GM23338 (cell line): ENCODE measurements at regions not wholly inside any gene's neighbourhood (a gene's known extent, or its start where the extent isn't known, plus 50 kb on each side); places are given as distances from the start of the nearest gene placed in this dataset.

Experiments
- ATAC-seq: fragments of 200-7000 bp; cut with Tn5 transposase; 3 replicates; pipeline ENCODE4 v1.9.1; 2020
- DNase-seq: peaks from one replicate; pipeline ENCODE4 v3.0.0-alpha.2; 2015; ENCODE audit warnings: low spot score
- H2AFZ ChIP-seq: fragments of 200-600 bp; sonication (generic); 2 replicates; pipeline ENCODE4 v1.8.0; 2016; ENCODE audit warnings: antibody characterized with exemption, mild to moderate bottlenecking, moderate library complexity
- H3F3A ChIP-seq: fragments of 200-600 bp; sonication (generic); replicated peaks from 2 replicates; pipeline ENCODE4 v1.8.0; 2017; ENCODE audit warnings: antibody characterized with exemption, mixed run types, low read depth
- H3K27ac ChIP-seq: fragments of 200-600 bp; sonication (generic); 2 replicates; pipeline ENCODE4 v1.6.1; 2016; ENCODE audit warnings: low read depth
- H3K27me3 ChIP-seq: fragments of 200-600 bp; sonication (generic); 2 replicates; pipeline ENCODE4 v1.8.0; 2016; ENCODE audit warnings: mild to moderate bottlenecking, mixed run types, moderate library complexity; ENCODE audit not compliant: insufficient read depth
- H3K36me3 ChIP-seq: fragments of 200-600 bp; sonication (generic); 2 replicates; pipeline ENCODE4 v1.8.0; 2016; ENCODE audit warnings: mild to moderate bottlenecking; ENCODE audit not compliant: insufficient read depth
- H3K4me1 ChIP-seq: fragments of 200-600 bp; sonication (generic); 2 replicates; pipeline ENCODE4 v1.8.0; 2016; ENCODE audit warnings: mild to moderate bottlenecking, moderate library complexity; ENCODE audit not compliant: insufficient read depth
- H3K4me2 ChIP-seq: fragments of 200-600 bp; sonication (generic); 2 replicates; pipeline ENCODE4 v1.7.1; 2017; ENCODE audit warnings: mixed run types
- H3K4me3 ChIP-seq: fragments of 200-600 bp; sonication (generic); 2 replicates; pipeline ENCODE4 v1.6.1; 2016; ENCODE audit warnings: mixed run types
- H3K79me2 ChIP-seq: fragments of 200-600 bp; sonication (generic); replicated peaks from 2 replicates; pipeline ENCODE4 v1.8.0; 2017; ENCODE audit warnings: mild to moderate bottlenecking; ENCODE audit not compliant: insufficient read depth
- H3K9me2 ChIP-seq: fragments of 200-600 bp; sonication (generic); 2 replicates; pipeline ENCODE4 v1.8.0; 2017; ENCODE audit not compliant: insufficient read depth
- H4K20me1 ChIP-seq: fragments of 200-600 bp; sonication (generic); replicated peaks from 2 replicates; pipeline ENCODE4 v1.8.0; 2017; ENCODE audit warnings: mild to moderate bottlenecking; ENCODE audit not compliant: insufficient read depth
- H3K27ac Mint-ChIP-seq: 2 replicates; pipeline ENCODE4 v1.8.0; 2020; ENCODE audit warnings: inconsistent platforms, mild to moderate bottlenecking, moderate library complexity, mixed read lengths
- H3K27me3 Mint-ChIP-seq: 3 replicates; pipeline ENCODE4 v1.8.0; 2022; ENCODE audit warnings: low read depth, mild to moderate bottlenecking, moderate library complexity, mixed read lengths, inconsistent platforms; ENCODE audit not compliant: insufficient read depth, poor library complexity
- H3K36me3 Mint-ChIP-seq: 3 replicates; pipeline ENCODE4 v1.8.0; 2021; ENCODE audit warnings: low read depth, mild to moderate bottlenecking, inconsistent platforms, moderate library complexity, mixed read lengths
- H3K4me1 Mint-ChIP-seq: 3 replicates; pipeline ENCODE4 v1.8.0; 2020; ENCODE audit warnings: mild to moderate bottlenecking, inconsistent platforms, mixed read lengths
- H3K4me3 Mint-ChIP-seq: 3 replicates; pipeline ENCODE4 v1.8.0; 2021; ENCODE audit warnings: moderate library complexity, mild to moderate bottlenecking, inconsistent platforms, mixed read lengths
- H3K9me3 Mint-ChIP-seq: 3 replicates; pipeline ENCODE4 v1.8.0; 2020; ENCODE audit warnings: moderate library complexity, mild to moderate bottlenecking, inconsistent platforms, mixed read lengths
- CREB1 ChIP-seq: fragments of 250-450 bp; sonication (Bioruptor Pico); IDR thresholded peaks from 2 replicates; pipeline ENCODE4 v1.5.0; 2020; ENCODE audit warnings: low read depth, mild to moderate bottlenecking, moderate library complexity
- CTCF ChIP-seq, 2 experiments: fragments of 200-600 bp in 1 of 2; sonication (generic) in 1 of 2; conservative IDR thresholded peaks; 2 replicates each; pipeline versions ENCODE4 v1.5.1 to v1.6.1; 2016 to 2017; ENCODE audit warnings: antibody characterized with exemption in 2 of 2, low read depth in 2 of 2, mild to moderate bottlenecking in 2 of 2, moderate library complexity in 1 of 2
- ETS1 ChIP-seq: IDR thresholded peaks from 2 replicates; pipeline ENCODE4 v1.6.1; 2016; ENCODE audit warnings: antibody characterized with exemption
- EZH2 ChIP-seq: fragments of 200-600 bp; sonication (generic); IDR thresholded peaks from one replicate; pipeline ENCODE4 v1.8.0; 2017; ENCODE audit warnings: antibody characterized with exemption, mild to moderate bottlenecking, low read depth; ENCODE audit not compliant: unreplicated experiment
- EZH2phosphoT487 ChIP-seq: fragments of 200-600 bp; sonication (generic); IDR thresholded peaks from one replicate; pipeline ENCODE4 v1.8.1; 2018; ENCODE audit warnings: antibody characterized with exemption; ENCODE audit not compliant: unreplicated experiment
- JUNB ChIP-seq: IDR thresholded peaks from one replicate; pipeline ENCODE4 v1.6.1; 2016; ENCODE audit warnings: antibody characterized with exemption; ENCODE audit not compliant: unreplicated experiment
- NANOG ChIP-seq: IDR thresholded peaks from 2 replicates; pipeline ENCODE4 v1.6.1; 2016; ENCODE audit warnings: antibody characterized with exemption, borderline replicate concordance
- POLR2AphosphoS5 ChIP-seq: IDR thresholded peaks from 2 replicates; pipeline ENCODE4 v1.6.1; 2016; ENCODE audit warnings: antibody characterized with exemption, low read depth
- REST ChIP-seq: IDR thresholded peaks from one replicate; pipeline ENCODE4 v1.6.1; 2018; ENCODE audit warnings: antibody characterized with exemption; ENCODE audit not compliant: unreplicated experiment
- STAT1 ChIP-seq: IDR thresholded peaks from one replicate; pipeline ENCODE4 v1.6.1; 2016; ENCODE audit warnings: antibody characterized with exemption; ENCODE audit not compliant: unreplicated experiment
- ZNF114 ChIP-seq: fragments of 250-450 bp; sonication (Bioruptor Pico); IDR thresholded peaks from 2 replicates; pipeline ENCODE4 v1.5.0; 2020; ENCODE audit warnings: mild to moderate bottlenecking, moderate library complexity
- ZNF331 ChIP-seq: fragments of 250-450 bp; sonication (Bioruptor Pico); IDR thresholded peaks from 2 replicates; pipeline ENCODE4 v1.5.0; 2020; ENCODE audit warnings: low read depth, mild to moderate bottlenecking, moderate library complexity
- ZNF462 ChIP-seq: fragments of 250-450 bp; sonication (Bioruptor Pico); IDR thresholded peaks from 2 replicates; pipeline ENCODE4 v1.5.0; 2020; ENCODE audit warnings: mild to moderate bottlenecking, moderate library complexity

- Histone ChIP-seq H3K4me1 (no peaks in the 10 kb centered on the region), H3F3A (no peaks in the 10 kb centered on the region), H3K27me3 (no peaks in the 10 kb centered on the region), H3K4me3 (no peak overlapping the region), H3K27ac (no peak overlapping the region), H2AFZ (no peak overlapping the region), H3K9me2 (peaks cover 6% of the 10 kb centered on the region; the same call in 1 of the 2 replicates), H3K79me2 (no peaks in the 10 kb centered on the region), H4K20me1 (no peaks in the 10 kb centered on the region), H3K4me2 (no peak overlapping the region), H3K36me3 (no peaks in the 10 kb centered on the region)
- H3K36me3 Mint-ChIP-seq, result no peaks in the 10 kb centered on the region
- TF ChIP-seq POLR2AphosphoS5 (no peak), REST (no peak), EZH2 (no peak), NANOG (no peak), STAT1 (no peak), JUNB (no peak), ZNF114 (no peak), ETS1 (no peak), EZH2phosphoT487 (no peak), CTCF (conservative IDR thresholded peaks at IDR 0.05; ENCODE audit: low read depth in 2 of 2) (no peak), ZNF331 (CRISPR knock-in tag) (no peak), CREB1 (CRISPR knock-in tag) (no peak), ZNF462 (CRISPR knock-in tag) (no peak)
- H3K4me1 Mint-ChIP-seq, result no peaks in the 10 kb centered on the region
- no peak overlapping the region for H3K4me3 Mint-ChIP-seq
- H3K27me3 Mint-ChIP-seq, result peaks cover 2% of the 10 kb centered on the region
- ATAC-seq (no peak), DNase-seq (no peak)
- 0 out of 3 replicates have a peak, but pooled peaks cover 2% of the 10 kb centered on the region for H3K9me3 Mint-ChIP-seq
- no peak overlapping the region for H3K27ac Mint-ChIP-seq
Observed at GRCh38 chr3:182035324-182035723, 323.6 kb downstream of the SOX2 start.
